OCI-LY7 (cell line): ENCODE measurements at regions not wholly inside any gene's neighbourhood (a gene's known extent, or its start where the extent isn't known, plus 50 kb on each side); places are given as distances from the start of the nearest gene placed in this dataset.

Source experiments
- BruUV-seq: library from RNA; stranded (reverse); fragments of 400-500 nt; replicated peaks from 2 replicates; lab custom pipeline; 2021; lab: Mats Ljungman, UMichigan
- CTCF ChIA-PET: fragments of 300-600 bp; sonication (Branson Sonifier 250); formaldehyde crosslinking; loops from one replicate; lab custom pipeline; 2022; ENCODE audit warnings: antibody characterized with exemption; ENCODE audit not compliant: unreplicated experiment; lab: Charles Lee
- POLR2A ChIA-PET: fragments of 300-600 bp; sonication (Branson Sonifier 250); formaldehyde crosslinking; loops from one replicate; lab custom pipeline; 2022; ENCODE audit warnings: antibody characterized with exemption; lab: Charles Lee
- DNase-seq: peaks from one replicate; pipeline ENCODE4 v3.0.0-alpha.2; 2015; ENCODE audit warnings: low spot score
- H2AFZ ChIP-seq: fragments of 200-600 bp; sonication (generic), shearing (Covaris generic); 2 replicates; pipeline ENCODE4 v1.6.1; 2014; ENCODE audit warnings: mild to moderate bottlenecking, antibody characterized with exemption, low read length, moderate library complexity
- H3K27ac ChIP-seq: fragments of 200-600 bp; sonication (generic); 2 replicates; pipeline ENCODE4 v1.5.1; 2014; ENCODE audit warnings: mixed run types, low read depth, mild to moderate bottlenecking, moderate library complexity, low read length, inconsistent platforms; ENCODE audit not compliant: poor library complexity, severe bottlenecking
- H3K36me3 ChIP-seq: fragments of 200-600 bp; sonication (generic); 2 replicates; pipeline ENCODE4 v1.6.1; 2014; ENCODE audit warnings: mild to moderate bottlenecking, antibody characterized with exemption, low read length, moderate library complexity, mixed read lengths; ENCODE audit not compliant: insufficient read depth
- H3K4me1 ChIP-seq: fragments of 200-600 bp; sonication (generic); 2 replicates; pipeline ENCODE4 v1.5.1; 2014; ENCODE audit warnings: mild to moderate bottlenecking, low read length; ENCODE audit not compliant: insufficient read depth, poor library complexity, severe bottlenecking
- H3K4me2 ChIP-seq: fragments of 200-600 bp; sonication (generic); 2 replicates; pipeline ENCODE4 v1.6.1; 2014; ENCODE audit warnings: mild to moderate bottlenecking, low read length
- H3K4me3 ChIP-seq: fragments of 200-600 bp; sonication (generic); 2 replicates; pipeline ENCODE4 v1.5.1; 2014; ENCODE audit warnings: mild to moderate bottlenecking, low read depth, low read length; ENCODE audit not compliant: poor library complexity, severe bottlenecking
- H3K79me2 ChIP-seq: fragments of 200-600 bp; sonication (generic); 2 replicates; pipeline ENCODE4 v1.6.1; 2016; ENCODE audit warnings: low read depth, mild to moderate bottlenecking, low read length, moderate library complexity, mixed read lengths; ENCODE audit not compliant: insufficient read depth
- H3K9me2 ChIP-seq: fragments of 200-600 bp; sonication (generic); 2 replicates; pipeline ENCODE4 v1.6.1; 2016; ENCODE audit warnings: mild to moderate bottlenecking, low read length, mixed read lengths; ENCODE audit not compliant: insufficient read depth
- H3K9me3 ChIP-seq: fragments of 200-600 bp; sonication (generic); 2 replicates; pipeline ENCODE4 v1.6.1; 2014; ENCODE audit warnings: mild to moderate bottlenecking, mixed run types, low read length, mixed read lengths
- H4K20me1 ChIP-seq: fragments of 200-600 bp; sonication (generic); 2 replicates; pipeline ENCODE4 v1.6.1; 2014; ENCODE audit warnings: mild to moderate bottlenecking, antibody characterized with exemption, low read length, moderate library complexity, mixed read lengths; ENCODE audit not compliant: insufficient read depth
- EZH2phosphoT487 ChIP-seq: fragments of 200-600 bp; sonication (generic); IDR thresholded peaks from 2 replicates; pipeline ENCODE4 v1.6.1; 2018; ENCODE audit warnings: low read depth, borderline replicate concordance, mild to moderate bottlenecking, mixed run types, antibody characterized with exemption, low read length, moderate library complexity, mixed read lengths
- intact Hi-C: fragments of 100-400 bp; cut with micrococcal nuclease; formaldehyde crosslinking; loops from one replicate; pipeline ENCODE4 v1.10.0; 2022; ENCODE audit not compliant: unreplicated experiment
- TF ChIP-seq, protein P1 (sequence below): fragments of 200-600 bp; sonication (generic); conservative IDR thresholded peaks from 2 replicates; pipeline ENCODE4 v1.5.1; 2014; ENCODE audit warnings: mild to moderate bottlenecking, antibody characterized with exemption, low read length, moderate library complexity, mixed read lengths

DNA sequence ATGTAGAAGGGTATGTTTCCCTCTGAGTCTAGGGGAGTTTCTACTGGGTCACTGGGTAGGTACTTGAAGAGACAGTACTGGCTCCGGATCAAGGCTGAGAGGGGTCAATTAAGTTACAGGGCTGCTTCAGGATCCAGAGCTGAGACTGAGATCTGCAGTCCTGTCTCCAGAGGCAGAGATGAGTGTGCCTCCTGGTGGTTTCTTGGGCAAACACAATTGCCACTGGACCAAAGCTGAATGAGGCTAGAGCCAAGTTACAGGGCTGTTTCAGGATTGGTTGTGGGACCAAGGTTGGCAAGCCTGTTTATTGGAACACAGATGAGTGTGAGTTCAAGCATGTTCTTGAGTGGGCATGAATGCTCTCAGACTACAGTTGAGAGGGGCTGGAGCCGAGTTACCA, 157.9 kb downstream of the ADCYAP1 start:
- Histone ChIP-seq H3K9me2 (no peaks in the 10 kb centered on the region), H2AFZ (no peak overlapping the region), H4K20me1 (no peaks in the 10 kb centered on the region), H3K4me1 (no peaks in the 10 kb centered on the region), H3K4me2 (no peak overlapping the region), H3K27ac (no peak overlapping the region), H3K4me3 (no peak overlapping the region), H3K36me3 (no peaks in the 10 kb centered on the region), H3K9me3 (no peaks in the 10 kb centered on the region), H3K79me2 (no peaks in the 10 kb centered on the region)
- BruUV-seq = no TSS peak
- CTCF ChIA-PET = no interaction called here
- POLR2A ChIA-PET = no interaction called here
- TF ChIP-seq EZH2phosphoT487 = no peak
- TF ChIP-seq, protein P1, sequence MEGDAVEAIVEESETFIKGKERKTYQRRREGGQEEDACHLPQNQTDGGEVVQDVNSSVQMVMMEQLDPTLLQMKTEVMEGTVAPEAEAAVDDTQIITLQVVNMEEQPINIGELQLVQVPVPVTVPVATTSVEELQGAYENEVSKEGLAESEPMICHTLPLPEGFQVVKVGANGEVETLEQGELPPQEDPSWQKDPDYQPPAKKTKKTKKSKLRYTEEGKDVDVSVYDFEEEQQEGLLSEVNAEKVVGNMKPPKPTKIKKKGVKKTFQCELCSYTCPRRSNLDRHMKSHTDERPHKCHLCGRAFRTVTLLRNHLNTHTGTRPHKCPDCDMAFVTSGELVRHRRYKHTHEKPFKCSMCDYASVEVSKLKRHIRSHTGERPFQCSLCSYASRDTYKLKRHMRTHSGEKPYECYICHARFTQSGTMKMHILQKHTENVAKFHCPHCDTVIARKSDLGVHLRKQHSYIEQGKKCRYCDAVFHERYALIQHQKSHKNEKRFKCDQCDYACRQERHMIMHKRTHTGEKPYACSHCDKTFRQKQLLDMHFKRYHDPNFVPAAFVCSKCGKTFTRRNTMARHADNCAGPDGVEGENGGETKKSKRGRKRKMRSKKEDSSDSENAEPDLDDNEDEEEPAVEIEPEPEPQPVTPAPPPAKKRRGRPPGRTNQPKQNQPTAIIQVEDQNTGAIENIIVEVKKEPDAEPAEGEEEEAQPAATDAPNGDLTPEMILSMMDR = no peak
- no peak for DNase-seq
- intact Hi-C loops = no loop called here

DNA sequence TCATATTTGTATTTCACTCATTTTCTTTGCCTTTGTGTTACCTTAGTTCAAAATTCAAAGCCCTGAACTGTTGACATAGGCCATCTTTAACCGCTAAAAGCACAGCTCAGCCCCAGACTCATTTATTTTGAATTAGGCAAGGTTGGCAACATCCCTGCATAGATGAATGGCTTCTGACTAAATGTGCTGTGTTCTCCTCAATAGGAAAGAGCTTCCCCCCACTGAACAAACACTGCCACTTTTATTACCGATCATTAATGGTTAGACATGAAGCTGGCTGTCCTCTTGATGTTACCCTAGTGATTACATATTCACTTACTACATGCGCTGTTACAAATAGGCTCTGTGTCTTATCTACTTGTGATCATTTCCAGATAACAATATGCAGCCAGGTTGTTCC, 170.7 kb downstream of the ADCYAP1 start:
- H3K36me3 ChIP-seq = no peaks in the 10 kb centered on the region
- CTCF ChIA-PET = no interaction called here
- H4K20me1 ChIP-seq = no peaks in the 10 kb centered on the region
- no peak overlapping the region for H3K4me3 ChIP-seq
- no peaks in the 10 kb centered on the region for H3K9me2 ChIP-seq
- DNase-seq = no peak
- no peaks in the 10 kb centered on the region for H3K9me3 ChIP-seq
- H3K4me2 ChIP-seq = no peak overlapping the region
- no TSS peak for BruUV-seq
- no peaks in the 10 kb centered on the region for H3K4me1 ChIP-seq
- intact Hi-C loops = no loop called here
- no peak overlapping the region for H3K27ac ChIP-seq
- TF ChIP-seq EZH2phosphoT487 = no peak
- TF ChIP-seq, protein P1 = no peak
- POLR2A ChIA-PET = no interaction called here
- no peak overlapping the region for H2AFZ ChIP-seq
- no peaks in the 10 kb centered on the region for H3K79me2 ChIP-seq

DNA sequence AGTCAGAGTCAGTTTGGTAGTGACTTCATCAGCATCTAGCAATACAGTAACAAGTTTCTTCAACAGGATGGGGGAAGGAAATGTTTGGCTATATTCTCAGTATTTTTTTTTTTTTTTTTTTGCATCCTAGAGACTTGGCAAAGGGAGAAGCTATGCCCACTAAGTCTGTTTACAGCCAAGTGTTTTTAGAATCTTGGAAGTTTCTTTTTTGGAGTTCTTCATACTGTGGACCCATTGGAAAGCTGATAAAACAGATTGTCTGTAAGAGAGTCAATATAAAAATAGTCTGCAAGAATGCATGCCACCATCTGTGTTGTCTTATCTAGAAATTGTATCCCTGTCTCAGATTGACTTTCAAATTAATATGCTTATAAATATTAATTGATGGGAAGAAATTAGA, 171.2 kb downstream of the ADCYAP1 start:
- ChIA-PET CTCF (no interaction called here), POLR2A (interaction anchor here (0.7 kb wide), 1 partner anchor 1861 kb away, joined by 3 read pairs; no protein-coding TSS in a partner anchor)
- H3K9me3 ChIP-seq = no peaks in the 10 kb centered on the region
- H3K4me1 ChIP-seq = no peaks in the 10 kb centered on the region
- no peaks in the 10 kb centered on the region for H3K9me2 ChIP-seq
- no peak overlapping the region for H2AFZ ChIP-seq
- no peaks in the 10 kb centered on the region for H4K20me1 ChIP-seq
- BruUV-seq = no TSS peak
- no peaks in the 10 kb centered on the region for H3K36me3 ChIP-seq
- H3K79me2 ChIP-seq = no peaks in the 10 kb centered on the region
- no peak for DNase-seq
- no peak overlapping the region for H3K27ac ChIP-seq
- no peak overlapping the region for H3K4me2 ChIP-seq
- H3K4me3 ChIP-seq = no peak overlapping the region
- no peak for TF ChIP-seq EZH2phosphoT487
- TF ChIP-seq, protein P1 = no peak
- intact Hi-C loops = no loop called here
